GM18498 (cell line): ENCODE measurements at regions not wholly inside any gene's neighbourhood (a gene's known extent, or its start where the extent isn't known, plus 50 kb on each side); places are given as distances from the start of the nearest gene placed in this dataset.

ENCODE experiments used
- ATAC-seq: cut with Tn5 transposase; IDR thresholded peaks from one replicate; pipeline ENCODE4 v1.9.1; 2021; ENCODE audit warnings: mild to moderate bottlenecking, moderate library complexity; ENCODE audit not compliant: unreplicated experiment

GRCh38 chr2:128548461-128548891 lies 229.8 kb upstream of the HS6ST1 start:
- no peak for ATAC-seq

GRCh38 chr2:128549094-128549493 lies 230.4 kb upstream of the HS6ST1 start:
- no peak for ATAC-seq

GRCh38 chr2:128549646-128550260 lies 231.1 kb upstream of the HS6ST1 start:
- no peak for ATAC-seq

GRCh38 chr2:128550389-128550788 lies 231.7 kb upstream of the HS6ST1 start:
- ATAC-seq: no peak

- no peak for ATAC-seq
Measured at GRCh38 chr2:128550801-128551416, 232.2 kb upstream of the HS6ST1 start.

- no peak for ATAC-seq
Measured at GRCh38 chr2:128551435-128551834, 232.8 kb upstream of the HS6ST1 start.

GRCh38 chr2:128552141-128552805 lies 233.6 kb upstream of the HS6ST1 start:
- ATAC-seq: no peak

GRCh38 chr2:128552806-128553551 lies 234.3 kb upstream of the HS6ST1 start:
- ATAC-seq: no peak

- no peak for ATAC-seq
Measured at GRCh38 chr2:128554151-128554769, 235.6 kb upstream of the HS6ST1 start.

GRCh38 chr2:128555433-128555832 lies 236.8 kb upstream of the HS6ST1 start:
- ATAC-seq: no peak

- ATAC-seq: no peak
Measured at GRCh38 chr2:128556089-128556488, 237.4 kb upstream of the HS6ST1 start.

GRCh38 chr2:128556633-128557032 lies 238.0 kb upstream of the HS6ST1 start:
- no peak for ATAC-seq

GRCh38 chr2:128557069-128557468 lies 238.4 kb upstream of the HS6ST1 start:
- no peak for ATAC-seq

GRCh38 chr2:128557831-128558241 lies 239.2 kb upstream of the HS6ST1 start:
- no peak for ATAC-seq

GRCh38 chr2:128558441-128558840 lies 239.8 kb upstream of the HS6ST1 start:
- ATAC-seq: no peak

GRCh38 chr2:128558895-128559532 lies 240.3 kb upstream of the HS6ST1 start:
- no peak for ATAC-seq

GRCh38 chr2:128559533-128560515 lies 241.2 kb upstream of the HS6ST1 start:
- no peak for ATAC-seq

- no peak for ATAC-seq
Measured at GRCh38 chr2:128560718-128561117, 242.1 kb upstream of the HS6ST1 start.
